WTC11 (cell line): ENCODE measurements at regions not wholly inside any gene's neighbourhood (a gene's known extent, or its start where the extent isn't known, plus 50 kb on each side); places are given as distances from the start of the nearest gene placed in this dataset.

Experiments used
- ATAC-seq: fragments of 200-7000 bp; cut with Tn5 transposase; 2 replicates; pipeline ENCODE4 v1.10.0; 2021; ENCODE audit warnings: mild to moderate bottlenecking, moderate library complexity
- CTCF ChIA-PET: fragments of 300-600 bp; sonication (Branson Sonifier 250); formaldehyde crosslinking; loops from one replicate; lab custom pipeline; 2021; ENCODE audit warnings: antibody characterized with exemption; lab: Charles Lee
- POLR2A ChIA-PET: fragments of 350-600 bp; sonication (Branson Sonifier 250); formaldehyde crosslinking; loops from one replicate; lab custom pipeline; 2021; ENCODE audit warnings: antibody characterized with exemption; lab: Charles Lee
- DNase-seq: peaks from one replicate; pipeline ENCODE4 v3.0.0; 2021; ENCODE audit warnings: low spot score
- H3K27ac Mint-ChIP-seq: 2 replicates; pipeline ENCODE4 v1.8.0; 2021; ENCODE audit warnings: mixed read lengths
- H3K27me3 Mint-ChIP-seq: 2 replicates; pipeline ENCODE4 v1.8.0; 2021; ENCODE audit warnings: low read depth, mild to moderate bottlenecking, moderate library complexity, mixed read lengths
- H3K36me3 Mint-ChIP-seq: 2 replicates; pipeline ENCODE4 v1.8.0; 2021; ENCODE audit warnings: mixed read lengths
- H3K4me1 Mint-ChIP-seq: 2 replicates; pipeline ENCODE4 v1.8.0; 2022; ENCODE audit warnings: mixed read lengths
- H3K4me3 Mint-ChIP-seq: 2 replicates; pipeline ENCODE4 v1.8.0; 2021; ENCODE audit warnings: mild to moderate bottlenecking, moderate library complexity, mixed read lengths
- H3K9me3 Mint-ChIP-seq: 2 replicates; pipeline ENCODE4 v1.8.0; 2021; ENCODE audit warnings: mixed read lengths
- CREB1 ChIP-seq: sonication (generic); formaldehyde crosslinking; IDR thresholded peaks from 2 replicates; pipeline ENCODE4 v1.8.0; 2023; ENCODE audit warnings: mild to moderate bottlenecking, missing genetic modification reagents
- ESRRA ChIP-seq: sonication (generic); formaldehyde crosslinking; IDR thresholded peaks from 2 replicates; pipeline ENCODE4 v1.8.1; 2022; ENCODE audit warnings: mild to moderate bottlenecking, missing genetic modification reagents, borderline replicate concordance
- ETV6 ChIP-seq: sonication (generic); formaldehyde crosslinking; IDR thresholded peaks from 2 replicates; pipeline ENCODE4 v1.8.1; 2022; ENCODE audit warnings: mild to moderate bottlenecking, missing genetic modification reagents
- FOXP1 ChIP-seq: sonication (generic); formaldehyde crosslinking; IDR thresholded peaks from 2 replicates; pipeline ENCODE4 v1.8.0; 2022; ENCODE audit warnings: missing genetic modification reagents, mild to moderate bottlenecking, moderate library complexity, borderline replicate concordance
- GRHL2 ChIP-seq: fragments of 250-450 bp; sonication (Bioruptor Pico); IDR thresholded peaks from 2 replicates; pipeline ENCODE4 v1.8.0; 2022; ENCODE audit warnings: mild to moderate bottlenecking, moderate library complexity; ENCODE audit not compliant: insufficient replicate concordance, severe bottlenecking
- GTF2I ChIP-seq: fragments of 250-450 bp; sonication (Bioruptor Pico); conservative IDR thresholded peaks from 2 replicates; pipeline ENCODE4 v1.4.0; 2021; ENCODE audit warnings: mild to moderate bottlenecking
- HMGA2 ChIP-seq: fragments of 250-450 bp; sonication (Bioruptor Pico); IDR thresholded peaks from 2 replicates; pipeline ENCODE4 v1.4.0; 2021; ENCODE audit warnings: mild to moderate bottlenecking, moderate library complexity
- IRF2 ChIP-seq: sonication (generic); formaldehyde crosslinking; IDR thresholded peaks from 2 replicates; pipeline ENCODE4 v1.8.0; 2022; ENCODE audit warnings: low read depth, missing genetic modification reagents, borderline replicate concordance
- NFE2L1 ChIP-seq: sonication (generic); formaldehyde crosslinking; IDR thresholded peaks from 2 replicates; pipeline ENCODE4 v1.8.1; 2023; ENCODE audit warnings: missing genetic modification reagents
- NFYB ChIP-seq: sonication (generic); formaldehyde crosslinking; conservative IDR thresholded peaks from 2 replicates; pipeline ENCODE4 v1.8.0; 2022; ENCODE audit warnings: low read depth, missing genetic modification reagents
- NR2C2 ChIP-seq: sonication (generic); formaldehyde crosslinking; IDR thresholded peaks from 2 replicates; pipeline ENCODE4 v1.8.0; 2022; ENCODE audit warnings: mild to moderate bottlenecking, missing genetic modification reagents
- NR3C1 ChIP-seq: sonication (generic); formaldehyde crosslinking; conservative IDR thresholded peaks from 2 replicates; pipeline ENCODE4 v1.8.1; 2023; ENCODE audit warnings: low read depth, mild to moderate bottlenecking, missing genetic modification reagents
- PRRX2 ChIP-seq: fragments of 250-450 bp; sonication (Bioruptor Pico); IDR thresholded peaks from 2 replicates; pipeline ENCODE4 v1.8.0; 2021; ENCODE audit warnings: mild to moderate bottlenecking
- RORB ChIP-seq: fragments of 250-450 bp; sonication (Bioruptor Pico); IDR thresholded peaks from 2 replicates; pipeline ENCODE4 v1.9.0; 2021; ENCODE audit warnings: mild to moderate bottlenecking
- SP1 ChIP-seq: sonication (generic); formaldehyde crosslinking; conservative IDR thresholded peaks from 2 replicates; pipeline ENCODE4 v1.8.1; 2022; ENCODE audit warnings: missing genetic modification reagents
- TEAD1 ChIP-seq: sonication (generic); formaldehyde crosslinking; IDR thresholded peaks from 2 replicates; pipeline ENCODE4 v1.8.0; 2022; ENCODE audit warnings: mild to moderate bottlenecking, missing genetic modification reagents
- ZNF138 ChIP-seq: sonication (generic); formaldehyde crosslinking; conservative IDR thresholded peaks from 2 replicates; pipeline ENCODE4 v1.8.1; 2022; ENCODE audit warnings: mild to moderate bottlenecking, moderate library complexity, missing genetic modification reagents
- ZNF219 ChIP-seq: sonication (generic); formaldehyde crosslinking; IDR thresholded peaks from 2 replicates; pipeline ENCODE4 v1.8.0; 2023; ENCODE audit warnings: missing genetic modification reagents, mild to moderate bottlenecking, borderline replicate concordance
- ZNF671 ChIP-seq: fragments of 250-450 bp; sonication (Bioruptor Pico); IDR thresholded peaks from 2 replicates; pipeline ENCODE4 v1.8.0; 2021; ENCODE audit warnings: mild to moderate bottlenecking
- TF ChIP-seq, protein P1 (sequence below): fragments of 250-450 bp; sonication (Bioruptor Pico); IDR thresholded peaks from 2 replicates; pipeline ENCODE4 v2.1.2; 2022; ENCODE audit warnings: mild to moderate bottlenecking, moderate library complexity
- TF ChIP-seq, protein P2 (sequence below): sonication (generic); formaldehyde crosslinking; IDR thresholded peaks from 2 replicates; pipeline ENCODE4 v1.8.1; 2023; ENCODE audit warnings: mild to moderate bottlenecking, missing genetic modification reagents, moderate library complexity
- TF ChIP-seq, protein P3 (sequence below): sonication (generic); formaldehyde crosslinking; IDR thresholded peaks from 2 replicates; pipeline ENCODE4 v1.8.1; 2023; ENCODE audit warnings: mild to moderate bottlenecking, missing genetic modification reagents, borderline replicate concordance
- TF ChIP-seq, protein P4 (sequence below): fragments of 250-450 bp; sonication (Bioruptor Pico); IDR thresholded peaks from 2 replicates; pipeline ENCODE4 v1.9.0; 2021; ENCODE audit warnings: mild to moderate bottlenecking, borderline replicate concordance

DNA sequence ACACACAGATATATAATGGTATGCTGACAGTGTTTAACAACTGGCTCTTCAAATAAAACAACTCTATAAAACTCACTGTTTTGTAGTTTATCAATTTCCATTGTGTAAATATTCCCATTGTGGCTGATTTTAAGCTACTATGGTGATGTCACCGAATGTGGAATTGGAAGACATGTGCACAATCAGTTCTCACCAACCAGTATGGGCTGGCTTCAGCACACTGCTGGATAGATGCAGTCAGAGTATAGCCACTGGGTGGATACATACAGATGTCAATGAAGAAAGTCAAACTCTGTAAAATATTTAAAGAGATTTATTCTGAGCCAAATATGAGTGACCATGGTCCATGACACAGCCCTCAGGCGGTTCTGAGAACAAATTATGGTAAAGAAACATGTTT lies 475.9 kb upstream of the SMARCA2 start:
- CTCF ChIA-PET = no interaction called here
- DNase-seq (no peak), ATAC-seq (no peak)
- H3K27me3 Mint-ChIP-seq = no peaks in the 10 kb centered on the region
- POLR2A ChIA-PET = no interaction called here
- H3K4me3 Mint-ChIP-seq = no peak overlapping the region
- peaks cover 6% of the 10 kb centered on the region for H3K4me1 Mint-ChIP-seq
- H3K27ac Mint-ChIP-seq = no peak overlapping the region
- TF ChIP-seq TEAD1 (CRISPR knock-in tag) (no peak), IRF2 (CRISPR knock-in tag) (no peak), NFYB (CRISPR knock-in tag) (no peak), FOXP1 (CRISPR knock-in tag) (no peak), NFE2L1 (CRISPR knock-in tag) (no peak), GTF2I (no peak)
- TF ChIP-seq, protein P1, sequence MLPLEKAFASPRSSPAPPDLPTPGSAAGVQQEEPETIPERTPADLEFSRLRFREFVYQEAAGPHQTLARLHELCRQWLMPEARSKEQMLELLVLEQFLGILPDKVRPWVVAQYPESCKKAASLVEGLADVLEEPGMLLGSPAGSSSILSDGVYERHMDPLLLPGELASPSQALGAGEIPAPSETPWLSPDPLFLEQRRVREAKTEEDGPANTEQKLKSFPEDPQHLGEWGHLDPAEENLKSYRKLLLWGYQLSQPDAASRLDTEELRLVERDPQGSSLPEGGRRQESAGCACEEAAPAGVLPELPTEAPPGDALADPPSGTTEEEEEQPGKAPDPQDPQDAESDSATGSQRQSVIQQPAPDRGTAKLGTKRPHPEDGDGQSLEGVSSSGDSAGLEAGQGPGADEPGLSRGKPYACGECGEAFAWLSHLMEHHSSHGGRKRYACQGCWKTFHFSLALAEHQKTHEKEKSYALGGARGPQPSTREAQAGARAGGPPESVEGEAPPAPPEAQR (CRISPR knock-in tag) = no peak
- TF ChIP-seq, protein P2, sequence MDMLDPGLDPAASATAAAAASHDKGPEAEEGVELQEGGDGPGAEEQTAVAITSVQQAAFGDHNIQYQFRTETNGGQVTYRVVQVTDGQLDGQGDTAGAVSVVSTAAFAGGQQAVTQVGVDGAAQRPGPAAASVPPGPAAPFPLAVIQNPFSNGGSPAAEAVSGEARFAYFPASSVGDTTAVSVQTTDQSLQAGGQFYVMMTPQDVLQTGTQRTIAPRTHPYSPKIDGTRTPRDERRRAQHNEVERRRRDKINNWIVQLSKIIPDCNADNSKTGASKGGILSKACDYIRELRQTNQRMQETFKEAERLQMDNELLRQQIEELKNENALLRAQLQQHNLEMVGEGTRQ (CRISPR knock-in tag) = no peak
- no peaks in the 10 kb centered on the region for H3K36me3 Mint-ChIP-seq
- H3K9me3 Mint-ChIP-seq = peaks cover 5% of the 10 kb centered on the region

DNA sequence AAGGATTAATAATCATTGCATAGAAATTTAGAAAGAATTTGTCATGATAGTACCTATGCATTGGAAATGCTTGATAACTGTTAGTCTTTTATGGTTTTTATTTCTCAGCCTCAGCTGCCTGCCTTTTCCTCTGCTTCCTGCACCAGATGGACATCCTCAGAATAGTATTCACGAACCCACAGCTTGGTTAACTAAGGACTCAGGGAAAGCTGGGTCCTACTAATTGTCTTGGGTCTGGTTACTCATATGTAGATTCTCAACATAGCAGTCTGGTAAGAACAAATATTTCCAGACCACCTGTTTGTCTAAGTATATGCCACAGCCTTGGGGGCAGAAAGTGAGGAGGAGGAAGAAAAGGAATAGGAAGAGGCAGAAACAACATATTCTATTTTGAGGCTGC lies 464.5 kb upstream of the SMARCA2 start:
- ATAC-seq (no peak), DNase-seq (no peak)
- no peaks in the 10 kb centered on the region for H3K36me3 Mint-ChIP-seq
- no peak overlapping the region for H3K4me3 Mint-ChIP-seq
- no peaks in the 10 kb centered on the region for H3K4me1 Mint-ChIP-seq
- H3K27me3 Mint-ChIP-seq = peaks cover 2% of the 10 kb centered on the region; the same call in 1 of the 2 replicates
- H3K9me3 Mint-ChIP-seq = peaks cover 2% of the 10 kb centered on the region; the same call in 1 of the 2 replicates
- no peak for TF ChIP-seq PRRX2 (CRISPR knock-in tag)
- no peak for TF ChIP-seq ZNF219 (CRISPR knock-in tag)
- TF ChIP-seq GRHL2 (CRISPR knock-in tag) = no peak
- TF ChIP-seq ZNF671 (CRISPR knock-in tag) = no peak
- no peak for TF ChIP-seq SP1
- no peak for TF ChIP-seq CREB1 (CRISPR knock-in tag)
- TF ChIP-seq RORB = no peak
- no peak for TF ChIP-seq NR3C1 (CRISPR knock-in tag)
- POLR2A ChIA-PET = no interaction called here
- no peak overlapping the region for H3K27ac Mint-ChIP-seq
- CTCF ChIA-PET = no interaction called here

DNA sequence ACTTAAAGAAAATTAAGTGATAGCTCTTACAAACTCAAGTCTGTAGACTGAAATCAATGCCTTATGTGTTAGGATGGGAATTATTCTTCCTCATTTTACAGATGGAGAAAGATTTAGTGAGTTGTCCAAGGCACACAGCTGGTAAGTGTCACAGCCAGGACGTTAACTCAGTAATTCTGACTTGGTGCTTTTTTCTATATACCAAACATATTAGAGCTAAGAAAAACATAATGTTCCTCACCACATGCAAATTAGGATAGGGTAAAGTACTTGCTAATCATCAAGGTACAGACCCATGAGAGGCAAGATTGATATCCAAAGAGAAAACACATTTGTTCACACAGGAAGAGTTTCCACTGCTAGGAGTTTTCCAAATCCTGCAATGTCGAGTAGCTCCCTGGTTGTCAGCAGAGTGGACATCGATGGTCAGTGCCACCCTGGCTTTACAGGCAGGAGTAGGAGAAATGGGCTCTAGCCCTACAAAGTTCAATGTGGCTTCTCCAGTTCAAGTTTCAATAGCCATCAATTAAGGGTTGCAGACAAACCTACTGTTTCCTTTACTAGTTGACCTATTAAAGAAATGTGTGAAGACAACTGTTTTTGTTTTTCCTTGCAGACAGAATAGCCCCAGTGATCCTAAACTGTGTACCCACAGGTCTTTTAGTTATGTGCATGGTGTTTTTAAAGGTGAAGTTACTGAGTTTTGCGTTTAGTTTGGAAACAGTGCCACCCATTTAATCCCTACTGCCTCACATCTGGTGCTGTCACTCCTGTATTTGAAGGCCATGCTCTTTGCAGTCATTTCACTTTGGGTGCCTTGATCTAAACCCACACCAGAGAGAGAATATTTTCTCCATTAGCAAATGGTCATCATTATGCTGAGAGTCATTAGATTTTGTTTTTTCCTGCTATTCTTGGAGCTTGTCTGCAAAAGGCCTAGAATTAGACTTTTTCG lies 460.8 kb upstream of the SMARCA2 start:
- no peaks in the 10 kb centered on the region for H3K4me1 Mint-ChIP-seq
- CTCF ChIA-PET = no interaction called here
- TF ChIP-seq ESRRA (CRISPR knock-in tag) (no peak), NR2C2 (CRISPR knock-in tag) (no peak), ZNF138 (CRISPR knock-in tag) (no peak), HMGA2 (CRISPR knock-in tag) (no peak), ETV6 (CRISPR knock-in tag) (no peak), SP1 (no peak)
- TF ChIP-seq, protein P3, sequence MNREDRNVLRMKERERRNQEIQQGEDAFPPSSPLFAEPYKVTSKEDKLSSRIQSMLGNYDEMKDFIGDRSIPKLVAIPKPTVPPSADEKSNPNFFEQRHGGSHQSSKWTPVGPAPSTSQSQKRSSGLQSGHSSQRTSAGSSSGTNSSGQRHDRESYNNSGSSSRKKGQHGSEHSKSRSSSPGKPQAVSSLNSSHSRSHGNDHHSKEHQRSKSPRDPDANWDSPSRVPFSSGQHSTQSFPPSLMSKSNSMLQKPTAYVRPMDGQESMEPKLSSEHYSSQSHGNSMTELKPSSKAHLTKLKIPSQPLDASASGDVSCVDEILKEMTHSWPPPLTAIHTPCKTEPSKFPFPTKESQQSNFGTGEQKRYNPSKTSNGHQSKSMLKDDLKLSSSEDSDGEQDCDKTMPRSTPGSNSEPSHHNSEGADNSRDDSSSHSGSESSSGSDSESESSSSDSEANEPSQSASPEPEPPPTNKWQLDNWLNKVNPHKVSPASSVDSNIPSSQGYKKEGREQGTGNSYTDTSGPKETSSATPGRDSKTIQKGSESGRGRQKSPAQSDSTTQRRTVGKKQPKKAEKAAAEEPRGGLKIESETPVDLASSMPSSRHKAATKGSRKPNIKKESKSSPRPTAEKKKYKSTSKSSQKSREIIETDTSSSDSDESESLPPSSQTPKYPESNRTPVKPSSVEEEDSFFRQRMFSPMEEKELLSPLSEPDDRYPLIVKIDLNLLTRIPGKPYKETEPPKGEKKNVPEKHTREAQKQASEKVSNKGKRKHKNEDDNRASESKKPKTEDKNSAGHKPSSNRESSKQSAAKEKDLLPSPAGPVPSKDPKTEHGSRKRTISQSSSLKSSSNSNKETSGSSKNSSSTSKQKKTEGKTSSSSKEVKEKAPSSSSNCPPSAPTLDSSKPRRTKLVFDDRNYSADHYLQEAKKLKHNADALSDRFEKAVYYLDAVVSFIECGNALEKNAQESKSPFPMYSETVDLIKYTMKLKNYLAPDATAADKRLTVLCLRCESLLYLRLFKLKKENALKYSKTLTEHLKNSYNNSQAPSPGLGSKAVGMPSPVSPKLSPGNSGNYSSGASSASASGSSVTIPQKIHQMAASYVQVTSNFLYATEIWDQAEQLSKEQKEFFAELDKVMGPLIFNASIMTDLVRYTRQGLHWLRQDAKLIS = no peak
- TF ChIP-seq, protein P4, sequence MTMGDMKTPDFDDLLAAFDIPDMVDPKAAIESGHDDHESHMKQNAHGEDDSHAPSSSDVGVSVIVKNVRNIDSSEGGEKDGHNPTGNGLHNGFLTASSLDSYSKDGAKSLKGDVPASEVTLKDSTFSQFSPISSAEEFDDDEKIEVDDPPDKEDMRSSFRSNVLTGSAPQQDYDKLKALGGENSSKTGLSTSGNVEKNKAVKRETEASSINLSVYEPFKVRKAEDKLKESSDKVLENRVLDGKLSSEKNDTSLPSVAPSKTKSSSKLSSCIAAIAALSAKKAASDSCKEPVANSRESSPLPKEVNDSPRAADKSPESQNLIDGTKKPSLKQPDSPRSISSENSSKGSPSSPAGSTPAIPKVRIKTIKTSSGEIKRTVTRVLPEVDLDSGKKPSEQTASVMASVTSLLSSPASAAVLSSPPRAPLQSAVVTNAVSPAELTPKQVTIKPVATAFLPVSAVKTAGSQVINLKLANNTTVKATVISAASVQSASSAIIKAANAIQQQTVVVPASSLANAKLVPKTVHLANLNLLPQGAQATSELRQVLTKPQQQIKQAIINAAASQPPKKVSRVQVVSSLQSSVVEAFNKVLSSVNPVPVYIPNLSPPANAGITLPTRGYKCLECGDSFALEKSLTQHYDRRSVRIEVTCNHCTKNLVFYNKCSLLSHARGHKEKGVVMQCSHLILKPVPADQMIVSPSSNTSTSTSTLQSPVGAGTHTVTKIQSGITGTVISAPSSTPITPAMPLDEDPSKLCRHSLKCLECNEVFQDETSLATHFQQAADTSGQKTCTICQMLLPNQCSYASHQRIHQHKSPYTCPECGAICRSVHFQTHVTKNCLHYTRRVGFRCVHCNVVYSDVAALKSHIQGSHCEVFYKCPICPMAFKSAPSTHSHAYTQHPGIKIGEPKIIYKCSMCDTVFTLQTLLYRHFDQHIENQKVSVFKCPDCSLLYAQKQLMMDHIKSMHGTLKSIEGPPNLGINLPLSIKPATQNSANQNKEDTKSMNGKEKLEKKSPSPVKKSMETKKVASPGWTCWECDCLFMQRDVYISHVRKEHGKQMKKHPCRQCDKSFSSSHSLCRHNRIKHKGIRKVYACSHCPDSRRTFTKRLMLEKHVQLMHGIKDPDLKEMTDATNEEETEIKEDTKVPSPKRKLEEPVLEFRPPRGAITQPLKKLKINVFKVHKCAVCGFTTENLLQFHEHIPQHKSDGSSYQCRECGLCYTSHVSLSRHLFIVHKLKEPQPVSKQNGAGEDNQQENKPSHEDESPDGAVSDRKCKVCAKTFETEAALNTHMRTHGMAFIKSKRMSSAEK = no peak

More for the DNA sequence above, 460.8 kb upstream of the SMARCA2 start:
- DNase-seq = no peak
- Mint-ChIP-seq H3K27ac (no peak overlapping the region), H3K27me3 (peaks cover 4% of the 10 kb centered on the region), H3K4me3 (no peak overlapping the region), H3K9me3 (peaks cover 19% of the 10 kb centered on the region), H3K36me3 (peaks cover 15% of the 10 kb centered on the region)
- POLR2A ChIA-PET = no interaction called here
- no peak for ATAC-seq
